ENCODE measurements at regions not wholly inside any gene's neighbourhood (a gene's known extent, or its start where the extent isn't known, plus 50 kb on each side); places are given as distances from the start of the nearest gene placed in this dataset.

DNA sequence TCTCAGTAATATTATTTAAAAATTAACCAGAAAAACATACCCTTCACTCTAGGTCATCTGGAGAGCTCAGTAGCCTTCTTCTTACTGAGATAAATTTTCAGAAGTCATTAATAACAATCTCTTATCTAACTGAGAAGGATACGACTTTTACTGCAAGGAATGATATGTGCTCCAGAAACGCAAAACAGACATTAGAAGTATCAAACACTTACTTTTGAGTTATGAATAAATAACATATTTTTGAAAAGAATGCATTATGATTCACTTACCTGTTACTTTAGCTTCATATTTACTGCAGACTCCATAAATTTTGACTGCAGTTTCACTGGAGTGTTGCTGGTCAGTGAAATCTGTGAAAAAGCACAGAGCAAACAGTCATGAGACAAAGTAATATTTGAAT lies 668.7 kb upstream of the NRSN1 start:
- intact Hi-C loops (cut with micrococcal nuclease) = no loop called here

GRCh38 chr6:23465912-23466311 lies 660.1 kb upstream of the NRSN1 start:
- intact Hi-C loops (cut with micrococcal nuclease) = no loop called here

- intact Hi-C loops (cut with micrococcal nuclease) = no loop called here
Measured at GRCh38 chr6:23477586-23477985, 648.4 kb upstream of the NRSN1 start.

GRCh38 chr6:23478312-23478711 lies 647.7 kb upstream of the NRSN1 start:
- intact Hi-C loops (cut with micrococcal nuclease) = no loop called here

GRCh38 chr6:23483896-23484295 lies 642.1 kb upstream of the NRSN1 start:
- intact Hi-C loops (cut with micrococcal nuclease) = no loop called here

DNA sequence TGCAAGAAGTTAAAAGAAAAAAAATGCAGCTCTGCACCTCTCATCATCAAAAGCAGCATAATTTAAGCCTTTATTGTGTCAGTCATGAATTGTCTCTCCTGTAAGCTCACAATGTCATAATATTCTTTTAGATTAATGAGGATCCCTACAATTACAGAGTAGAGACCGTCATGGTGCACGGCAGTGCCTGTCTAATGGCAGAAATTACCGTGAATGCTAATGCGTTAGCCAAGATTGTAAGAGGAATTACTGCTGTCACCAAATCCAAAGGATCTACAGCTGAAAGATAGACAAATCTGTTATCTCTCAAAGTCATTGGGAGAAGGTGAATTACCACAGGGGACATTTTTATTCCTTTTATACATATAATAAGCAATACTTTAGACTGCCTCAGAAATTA lies 631.6 kb upstream of the NRSN1 start:
- intact Hi-C loops (cut with micrococcal nuclease) = no loop called here

DNA sequence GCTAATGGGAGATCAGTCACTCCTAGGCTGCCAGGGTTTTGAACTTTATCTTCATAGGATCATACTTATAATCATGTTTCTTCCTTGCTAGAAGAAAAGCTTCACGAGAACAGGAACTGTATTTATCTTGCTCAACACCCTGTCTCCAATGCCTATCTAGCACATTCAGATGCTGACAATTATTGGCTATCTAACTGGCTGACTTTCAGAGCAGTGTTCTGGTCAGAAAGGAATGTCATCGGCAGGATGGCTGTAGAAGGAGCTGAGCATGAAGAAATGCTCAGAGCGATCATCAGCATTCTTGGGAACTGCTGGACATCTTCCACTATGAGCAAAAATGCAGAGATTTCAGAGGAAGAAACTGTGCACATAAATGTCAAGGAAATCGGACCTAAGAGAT lies 628.0 kb upstream of the NRSN1 start:
- intact Hi-C loops (cut with micrococcal nuclease) = no loop called here

GRCh38 chr6:23499549-23499948 lies 626.5 kb upstream of the NRSN1 start:
- intact Hi-C loops (cut with micrococcal nuclease) = no loop called here

DNA sequence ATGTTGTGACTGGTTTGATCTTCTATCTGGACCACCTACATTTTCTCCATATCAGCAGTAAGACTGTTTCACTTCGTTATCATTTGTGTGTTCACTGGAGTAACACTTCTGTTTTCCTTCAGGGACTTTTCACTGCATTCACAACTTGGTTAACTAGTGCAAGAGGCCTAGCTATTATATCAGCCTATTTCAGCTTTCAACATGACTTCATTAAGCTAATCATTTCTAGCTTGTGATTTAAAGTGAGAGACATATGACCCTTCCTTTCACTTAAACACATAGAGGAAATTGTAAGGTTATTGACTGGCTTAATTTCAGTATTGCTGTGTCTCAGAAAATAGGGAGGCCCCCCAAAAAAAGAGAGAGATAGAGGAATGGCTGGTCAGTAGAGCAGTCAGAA lies 622.8 kb upstream of the NRSN1 start:
- intact Hi-C loops (cut with micrococcal nuclease) = no loop called here

GRCh38 chr6:23505026-23505425 lies 621.0 kb upstream of the NRSN1 start:
- intact Hi-C loops (cut with micrococcal nuclease) = no loop called here

DNA sequence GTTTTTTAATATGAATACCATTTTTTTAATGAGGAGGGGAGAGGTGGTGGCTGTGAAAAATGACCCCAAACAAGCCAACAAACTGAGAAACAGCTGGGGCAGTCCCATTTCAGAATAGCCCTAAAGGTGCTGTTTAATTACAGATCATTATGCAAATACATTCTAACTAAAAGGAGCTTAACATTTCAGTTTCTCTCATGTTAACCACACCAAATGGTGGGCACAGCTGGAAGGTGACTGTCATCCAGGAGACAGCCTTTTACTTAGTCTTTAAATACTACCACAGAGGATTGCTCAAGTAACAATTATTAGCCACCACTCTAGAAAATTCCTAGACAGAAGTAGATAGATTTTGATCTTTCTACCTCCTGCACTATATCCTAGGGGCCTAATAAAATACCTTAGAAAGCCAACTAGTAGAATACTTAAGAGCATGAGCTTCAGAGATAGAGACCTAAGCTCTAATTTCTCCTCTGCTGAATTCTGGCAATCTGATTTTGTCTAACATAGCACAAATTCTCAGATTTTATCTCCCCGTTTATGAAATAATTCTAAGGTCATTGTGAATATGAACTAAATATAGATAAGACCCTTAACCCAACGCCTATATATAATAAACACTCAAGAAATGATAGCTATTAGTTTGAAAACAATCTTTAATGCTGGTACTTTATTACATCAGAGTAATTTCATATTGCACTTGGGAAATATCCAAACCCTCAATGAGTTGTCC lies 615.1 kb upstream of the NRSN1 start:
- intact Hi-C loops (cut with micrococcal nuclease) = no loop called here

DNA sequence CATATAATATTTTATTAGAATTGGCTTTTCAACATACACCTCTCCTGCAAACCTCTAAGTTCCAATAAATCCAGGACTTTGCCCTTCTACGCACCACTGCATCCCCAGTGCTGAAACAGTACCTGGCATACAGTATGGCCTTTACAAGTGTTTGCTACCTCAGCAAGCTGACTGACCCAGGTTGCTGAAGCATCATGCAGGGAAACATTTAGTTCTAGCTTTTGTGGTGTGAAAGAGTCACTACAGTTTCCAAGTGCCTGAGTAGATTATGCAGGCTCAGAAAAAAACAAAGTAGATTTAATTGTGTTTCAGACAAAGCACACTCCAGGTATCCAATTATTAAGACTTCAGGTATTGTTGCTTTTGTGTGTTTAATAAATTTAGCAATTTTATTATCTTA lies 614.2 kb upstream of the NRSN1 start:
- intact Hi-C loops (cut with micrococcal nuclease) = no loop called here

- intact Hi-C loops (cut with micrococcal nuclease) = no loop called here
Measured at GRCh38 chr6:23518294-23518693, 607.7 kb upstream of the NRSN1 start.

- intact Hi-C loops (cut with micrococcal nuclease) = no loop called here
Measured at GRCh38 chr6:23522792-23523547, 603.0 kb upstream of the NRSN1 start.

DNA sequence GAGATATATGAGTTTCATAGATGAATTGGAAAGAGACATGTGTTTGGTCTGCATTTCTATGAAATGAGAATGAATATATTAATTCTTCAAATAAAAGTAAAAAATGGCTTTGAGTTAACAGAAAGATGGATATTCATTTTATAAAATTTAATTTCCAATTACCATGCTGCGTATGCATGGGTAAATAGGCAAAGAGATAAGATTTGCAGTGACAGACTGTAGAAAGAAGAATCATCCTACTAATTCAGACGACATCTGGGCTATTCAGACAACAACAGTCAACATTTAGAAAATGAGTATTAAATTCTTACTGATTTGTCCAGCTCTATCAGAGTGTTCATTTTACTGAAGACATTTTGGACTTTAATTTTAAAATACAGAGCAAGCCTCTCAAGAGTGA lies 602.2 kb upstream of the NRSN1 start:
- intact Hi-C loops (cut with micrococcal nuclease) = no loop called here

DNA sequence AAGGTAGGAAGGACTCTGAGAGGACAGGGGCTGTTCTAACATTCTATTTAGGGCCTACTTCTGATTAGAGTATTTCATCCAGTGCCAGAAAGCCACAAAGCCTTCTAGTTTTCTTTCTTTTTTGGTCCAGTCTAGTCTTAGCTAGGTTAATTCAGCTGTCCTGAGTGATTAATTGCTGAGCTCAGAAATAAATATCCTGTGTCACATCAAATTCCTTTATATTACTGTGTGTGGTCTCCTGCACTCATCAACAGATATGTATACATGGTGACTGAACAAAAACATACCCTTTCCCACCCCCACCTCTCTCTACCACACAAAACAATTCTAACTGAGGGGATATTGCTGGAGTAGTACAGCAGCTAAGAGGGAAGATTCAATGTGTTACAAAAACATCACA lies 601.5 kb upstream of the NRSN1 start:
- intact Hi-C loops (cut with micrococcal nuclease) = no loop called here

DNA sequence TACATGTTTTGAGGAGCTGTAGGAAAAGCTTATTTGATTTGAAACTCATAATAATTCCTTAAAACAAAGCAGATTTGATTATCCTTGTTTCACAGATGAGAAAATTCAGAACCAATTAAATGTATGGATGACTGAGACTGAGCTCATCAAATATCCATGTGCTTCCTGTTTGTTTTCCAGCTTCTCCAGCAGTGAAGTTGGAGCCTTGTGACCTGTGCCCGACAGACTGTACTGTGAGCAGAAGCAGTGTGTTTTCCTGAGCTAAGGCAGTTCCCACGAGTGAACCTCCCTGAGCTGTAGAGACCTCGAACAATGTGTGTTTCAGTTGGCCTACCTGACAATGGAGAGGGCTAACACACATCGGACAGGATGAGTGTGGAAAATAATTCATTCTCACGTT lies 599.5 kb upstream of the NRSN1 start:
- intact Hi-C loops (cut with micrococcal nuclease) = no loop called here

DNA sequence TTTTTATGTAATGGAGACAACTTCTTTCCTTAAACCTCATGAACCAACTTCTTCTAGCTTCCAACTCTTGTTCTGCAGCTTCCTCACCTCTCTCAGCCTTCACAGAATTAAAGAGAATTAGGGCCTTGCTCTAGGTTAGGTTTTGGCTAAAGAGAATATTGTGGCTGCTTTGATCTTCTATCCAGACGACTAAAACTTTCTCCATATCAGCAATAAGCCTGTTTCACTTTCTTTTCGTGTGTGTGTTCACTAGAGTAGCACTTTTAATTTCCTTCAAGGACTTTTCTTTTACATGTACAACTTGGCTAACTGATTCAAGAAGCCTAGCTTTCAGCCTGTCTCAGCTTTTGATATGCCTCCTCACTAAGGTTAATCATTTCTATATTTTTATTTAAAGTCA lies 596.1 kb upstream of the NRSN1 start:
- intact Hi-C loops (cut with micrococcal nuclease) = no loop called here

GRCh38 chr6:23531666-23532065 lies 594.3 kb upstream of the NRSN1 start:
- intact Hi-C loops (cut with micrococcal nuclease) = no loop called here

GRCh38 chr6:23532227-23532626 lies 593.8 kb upstream of the NRSN1 start:
- intact Hi-C loops (cut with micrococcal nuclease) = no loop called here

DNA sequence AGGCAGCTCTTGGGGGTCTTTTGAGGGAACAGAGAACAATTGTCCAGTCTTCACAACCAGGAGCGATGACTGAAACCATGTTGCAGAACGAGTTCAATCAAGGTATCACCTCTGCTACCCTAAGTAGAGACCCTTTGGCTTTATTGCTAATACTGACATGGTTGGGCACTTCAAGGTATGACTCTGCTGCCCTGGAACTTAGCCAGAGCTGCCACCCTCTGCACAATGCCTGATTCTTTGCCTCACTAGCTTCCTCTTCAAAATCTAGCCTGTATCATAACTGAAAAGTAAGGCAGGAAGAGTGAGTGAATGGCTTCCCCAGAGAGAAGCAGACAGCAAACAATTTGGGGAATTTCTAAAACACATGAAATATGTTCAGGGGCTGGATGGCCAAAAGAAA lies 592.7 kb upstream of the NRSN1 start:
- intact Hi-C loops (cut with micrococcal nuclease) = no loop called here

- intact Hi-C loops (cut with micrococcal nuclease) = no loop called here
Measured at GRCh38 chr6:23533944-23534343, 592.1 kb upstream of the NRSN1 start.

- intact Hi-C loops (cut with micrococcal nuclease) = no loop called here
Measured at GRCh38 chr6:23534351-23534750, 591.7 kb upstream of the NRSN1 start.

Measured in T-helper 1 cell treated with Interleukin-12 subunit alpha and Interleukin-12 subunit beta and Interleukin-4 antibody, amounts not matched to agents 30 ng/mL and 1 ng/mL, for 36 hours (primary cell).